Chondrocyte (in vitro differentiated cells): ENCODE measurements at regions not wholly inside any gene's neighbourhood (a gene's known extent, or its start where the extent isn't known, plus 50 kb on each side); places are given as distances from the start of the nearest gene placed in this dataset.

ENCODE experiments used
- DNase-seq: peaks from one replicate; pipeline ENCODE4 v3.0.0; 2021; ENCODE audit warnings: mixed read lengths, low spot score
- H3K27ac Mint-ChIP-seq: one replicate; pipeline ENCODE4 v1.8.0; 2021; ENCODE audit warnings: mild to moderate bottlenecking, moderate library complexity, mixed read lengths; ENCODE audit not compliant: unreplicated experiment
- H3K27me3 Mint-ChIP-seq: 2 replicates; pipeline ENCODE4 v1.8.0; 2021; ENCODE audit warnings: low read depth, mixed read lengths
- H3K36me3 Mint-ChIP-seq: 2 replicates; pipeline ENCODE4 v1.8.0; 2021; ENCODE audit warnings: low read depth, mixed read lengths
- H3K4me1 Mint-ChIP-seq: 2 replicates; pipeline ENCODE4 v1.8.0; 2021; ENCODE audit warnings: low read depth, mild to moderate bottlenecking, mixed read lengths
- H3K4me3 Mint-ChIP-seq: one replicate; pipeline ENCODE4 v1.8.0; 2021; ENCODE audit warnings: mild to moderate bottlenecking, moderate library complexity, mixed read lengths; ENCODE audit not compliant: unreplicated experiment
- H3K9me3 Mint-ChIP-seq: 2 replicates; pipeline ENCODE4 v1.8.0; 2021; ENCODE audit warnings: low read depth, mixed read lengths
- CTCF ChIP-seq: fragments of 200-600 bp; sonication (generic); IDR thresholded peaks from 2 replicates; pipeline ENCODE4 v1.5.0; 2021; ENCODE audit warnings: antibody characterized with exemption, mild to moderate bottlenecking, moderate library complexity

- Mint-ChIP-seq H3K4me1 (no peaks in the 10 kb centered on the region), H3K36me3 (no peaks in the 10 kb centered on the region), H3K27ac (no peak overlapping the region), H3K9me3 (no peaks in the 10 kb centered on the region), H3K27me3 (peaks cover 5% of the 10 kb centered on the region), H3K4me3 (no peak overlapping the region)
- DNase-seq: no peak
- no peak for TF ChIP-seq CTCF
Observed at GRCh38 chr16:22734368-22734767, 79.6 kb upstream of the HS3ST2 start.

- Mint-ChIP-seq H3K36me3 (no peaks in the 10 kb centered on the region), H3K4me3 (no peak overlapping the region), H3K9me3 (peaks cover 5% of the 10 kb centered on the region), H3K4me1 (no peaks in the 10 kb centered on the region), H3K27me3 (peaks cover 5% of the 10 kb centered on the region), H3K27ac (no peak overlapping the region)
- no peak for TF ChIP-seq CTCF
- DNase-seq: no peak
Observed at GRCh38 chr16:22736791-22737190, 77.2 kb upstream of the HS3ST2 start.

- Mint-ChIP-seq H3K4me3 (no peak overlapping the region), H3K4me1 (no peaks in the 10 kb centered on the region), H3K9me3 (peaks cover 6% of the 10 kb centered on the region), H3K27me3 (peaks cover 3% of the 10 kb centered on the region), H3K27ac (no peak overlapping the region), H3K36me3 (no peaks in the 10 kb centered on the region)
- no peak for TF ChIP-seq CTCF
- no peak for DNase-seq
Observed at GRCh38 chr16:22739077-22739476, 74.9 kb upstream of the HS3ST2 start.

- no peak for DNase-seq
- no peaks in the 10 kb centered on the region for H3K36me3 Mint-ChIP-seq
Observed at GRCh38 chr16:22743401-22743800, 70.6 kb upstream of the HS3ST2 start.

GRCh38 chr16:22751104-22751667 lies 62.8 kb upstream of the HS3ST2 start:
- no peak for TF ChIP-seq CTCF
- no peaks in the 10 kb centered on the region for H3K27me3 Mint-ChIP-seq
- H3K27ac Mint-ChIP-seq: no peak overlapping the region
- H3K9me3 Mint-ChIP-seq: peaks cover 10% of the 10 kb centered on the region
- no peak overlapping the region for H3K4me3 Mint-ChIP-seq
- H3K36me3 Mint-ChIP-seq: no peaks in the 10 kb centered on the region
- no peaks in the 10 kb centered on the region for H3K4me1 Mint-ChIP-seq
- no peak for DNase-seq

More at GRCh38 chr16:22743401-22743800, 70.6 kb upstream of the HS3ST2 start:
- no peaks in the 10 kb centered on the region for H3K4me1 Mint-ChIP-seq
- H3K27me3 Mint-ChIP-seq: peaks cover 2% of the 10 kb centered on the region
- peaks cover 24% of the 10 kb centered on the region for H3K9me3 Mint-ChIP-seq
- TF ChIP-seq CTCF: no peak
- H3K4me3 Mint-ChIP-seq: no peak overlapping the region
- no peak overlapping the region for H3K27ac Mint-ChIP-seq
